ENCODE measurements at regions not wholly inside any gene's neighbourhood (a gene's known extent, or its start where the extent isn't known, plus 50 kb on each side); places are given as distances from the start of the nearest gene placed in this dataset.
"Not testable (repeated sequence)": the region's sequence is repeated elsewhere in the genome, so short reads cannot be mapped to it uniquely, and the experiment has no call there.

- not testable (repeated sequence) for DNase-seq
Observed at GRCh38 chr7:35853194-35853593, 52.3 kb downstream of the SEPTIN7 start.

- DNase-seq, result no peak
Observed at GRCh38 chr7:35854311-35854710, 53.5 kb downstream of the SEPTIN7 start.

- no peak for DNase-seq
Observed at GRCh38 chr7:35856175-35856574, 55.3 kb downstream of the SEPTIN7 start.

- no peak for DNase-seq
Observed at GRCh38 chr7:35860664-35861063, 59.8 kb downstream of the SEPTIN7 start.

GRCh38 chr7:35865287-35865686 is 64.4 kb downstream of the SEPTIN7 start:
- DNase-seq, result no peak

GRCh38 chr7:35866186-35866585 is 65.3 kb downstream of the SEPTIN7 start:
- DNase-seq, result no peak

GRCh38 chr7:35869117-35869516 is 68.3 kb downstream of the SEPTIN7 start:
- not testable (repeated sequence) for DNase-seq

GRCh38 chr7:35869810-35870209 is 69.0 kb downstream of the SEPTIN7 start:
- DNase-seq, result no peak

GRCh38 chr7:35871856-35872255 is 71.0 kb downstream of the SEPTIN7 start:
- DNase-seq, result no peak

GRCh38 chr7:35874886-35875285 is 74.0 kb downstream of the SEPTIN7 start:
- no peak for DNase-seq

- no peak for DNase-seq
Observed at GRCh38 chr7:35875292-35875691, 74.4 kb downstream of the SEPTIN7 start.

- DNase-seq, result no peak
Observed at GRCh38 chr7:35878351-35878750, 77.5 kb downstream of the SEPTIN7 start.

GRCh38 chr7:35887430-35887829 is 86.6 kb downstream of the SEPTIN7 start:
- not testable (repeated sequence) for DNase-seq

- DNase-seq, result no peak
Observed at GRCh38 chr7:35889001-35889400, 88.1 kb downstream of the SEPTIN7 start.

GRCh38 chr7:35889870-35890269 is 89.0 kb downstream of the SEPTIN7 start:
- no peak for DNase-seq

GRCh38 chr7:35891004-35891830 is 90.4 kb downstream of the SEPTIN7 start:
- no peak for DNase-seq

GRCh38 chr7:35893649-35894048 is 92.8 kb downstream of the SEPTIN7 start:
- no peak for DNase-seq

- no peak for DNase-seq
Observed at GRCh38 chr7:35894721-35895120, 93.9 kb downstream of the SEPTIN7 start.

GRCh38 chr7:35900651-35901050 is 99.8 kb downstream of the SEPTIN7 start:
- DNase-seq, result no peak

- DNase-seq, result no peak
Observed at GRCh38 chr7:35905555-35905954, 104.7 kb downstream of the SEPTIN7 start.

- DNase-seq, result peak; percentile 84
Observed at GRCh38 chr7:35906191-35906908, 105.5 kb downstream of the SEPTIN7 start.

- DNase-seq, result no peak
Observed at GRCh38 chr7:35908331-35909216, 107.7 kb downstream of the SEPTIN7 start.

- no peak for DNase-seq
Observed at GRCh38 chr7:35909870-35910357, 109.1 kb downstream of the SEPTIN7 start.
